ENCODE measurements at regions not wholly inside any gene's neighbourhood (a gene's known extent, or its start where the extent isn't known, plus 50 kb on each side); places are given as distances from the start of the nearest gene placed in this dataset.

GRCh38 chr6:92701425-92702096, 717.8 kb downstream of the EPHA7 start:
- no peak for TF ChIP-seq SMC3 (conservative IDR thresholded peaks at IDR 0.05; ENCODE audit: poor library complexity)
- no peak for TF ChIP-seq REST (IDR thresholded peaks at IDR 0.05; ENCODE audit: borderline replicate concordance)
- TF ChIP-seq EP300 (conservative IDR thresholded peaks at IDR 0.05; ENCODE audit: poor library complexity, severe bottlenecking): no peak
- no peak for TF ChIP-seq TAF1 (IDR thresholded peaks at IDR 0.05; ENCODE audit: low read depth)
- no peak for TF ChIP-seq CTCF (IDR thresholded peaks at IDR 0.05; ENCODE audit: poor library complexity, severe bottlenecking)
- TF ChIP-seq RAD21 (conservative IDR thresholded peaks at IDR 0.05): no peak
- Histone ChIP-seq H3K4me2 (ENCODE audit: low read length) (no peak overlapping the region), H3K9ac (ENCODE audit: low read length) (no peak overlapping the region), H3K27me3 (ENCODE audit: insufficient read depth, low read depth, low read length) (no peaks in the 10 kb centered on the region), H3K27ac (ENCODE audit: low read length) (no peak overlapping the region), H3K79me2 (replicated peaks; ENCODE audit: insufficient read depth, low read length) (no peaks in the 10 kb centered on the region), H4K20me1 (ENCODE audit: insufficient read depth) (no peaks in the 10 kb centered on the region), H3K36me3 (ENCODE audit: insufficient read depth, low read length) (no peaks in the 10 kb centered on the region), H3K9me3 (ENCODE audit: low read length) (no peaks in the 10 kb centered on the region), H3K4me3 (ENCODE audit: low read length) (no peak overlapping the region), H3K9me2 (ENCODE audit: insufficient read depth, low read length) (no peaks in the 10 kb centered on the region), H2AFZ (ENCODE audit: low read depth, low read length) (no peak overlapping the region), H3F3A (ENCODE audit: insufficient read depth, low read length, poor library complexity, severe bottlenecking) (no peaks in the 10 kb centered on the region)

- H3K4me2 ChIP-seq (ENCODE audit: low read length): no peak overlapping the region
- no peak overlapping the region for H2AFZ ChIP-seq (ENCODE audit: low read depth, low read length)
- H3K9me2 ChIP-seq (ENCODE audit: insufficient read depth, low read length): no peaks in the 10 kb centered on the region
- H3K9me3 ChIP-seq (ENCODE audit: low read length): no peaks in the 10 kb centered on the region
- no peaks in the 10 kb centered on the region for H3K36me3 ChIP-seq (ENCODE audit: insufficient read depth, low read length)
- TF ChIP-seq POLR2AphosphoS5 (IDR thresholded peaks at IDR 0.05) (no peak), MXI1 (conservative IDR thresholded peaks at IDR 0.05; ENCODE audit: poor library complexity, severe bottlenecking) (no peak), RAD21 (conservative IDR thresholded peaks at IDR 0.05) (no peak), EZH2 (IDR thresholded peaks at IDR 0.05; ENCODE audit: borderline replicate concordance, insufficient read depth, low read length, poor library complexity, severe bottlenecking) (no peak), REST (IDR thresholded peaks at IDR 0.05; ENCODE audit: borderline replicate concordance) (no peak), TAF1 (IDR thresholded peaks at IDR 0.05; ENCODE audit: low read depth) (no peak), SMC3 (conservative IDR thresholded peaks at IDR 0.05; ENCODE audit: poor library complexity) (no peak), CTCF (IDR thresholded peaks at IDR 0.05; ENCODE audit: poor library complexity, severe bottlenecking) (no peak), EP300 (conservative IDR thresholded peaks at IDR 0.05; ENCODE audit: poor library complexity, severe bottlenecking) (no peak)
- no peak overlapping the region for H3K9ac ChIP-seq (ENCODE audit: low read length)
- H3K4me3 ChIP-seq (ENCODE audit: low read length): no peak overlapping the region
- no peaks in the 10 kb centered on the region for H4K20me1 ChIP-seq (ENCODE audit: insufficient read depth)
- H3K79me2 ChIP-seq (replicated peaks; ENCODE audit: insufficient read depth, low read length): no peaks in the 10 kb centered on the region
- no peaks in the 10 kb centered on the region for H3K27me3 ChIP-seq (ENCODE audit: insufficient read depth, low read depth, low read length)
- no peaks in the 10 kb centered on the region for H3F3A ChIP-seq (ENCODE audit: insufficient read depth, low read length, poor library complexity, severe bottlenecking)
- H3K27ac ChIP-seq (ENCODE audit: low read length): no peak overlapping the region
Measured at GRCh38 chr6:92700411-92700810, 718.9 kb downstream of the EPHA7 start.
